MCF 10A (cell line): ENCODE measurements at regions not wholly inside any gene's neighbourhood (a gene's known extent, or its start where the extent isn't known, plus 50 kb on each side); places are given as distances from the start of the nearest gene placed in this dataset.

Experiments used
- BruUV-seq: library from RNA; stranded (reverse); fragments of 400-500 nt; replicated peaks from 2 replicates; lab custom pipeline; 2021; lab: Mats Ljungman, UMichigan
- CTCF ChIA-PET: fragments of 300-600 bp; sonication (Branson Sonifier 250); formaldehyde crosslinking; extraction: SDS; loops from one replicate; lab custom pipeline; 2021; ENCODE audit warnings: antibody characterized with exemption, inconsistent platforms; lab: Yijun Ruan, JAX
- POLR2A ChIA-PET: fragments of 300-600, 350-650 bp; sonication (Branson Sonifier 250); formaldehyde crosslinking; extraction: SDS; loops from one replicate; lab custom pipeline; 2020; ENCODE audit warnings: antibody characterized with exemption, inconsistent platforms; lab: Yijun Ruan, JAX
- DNase-seq: peaks from one replicate; pipeline ENCODE4 v3.0.0-alpha.2; 2018; ENCODE audit not compliant: unreplicated experiment
- H3K27ac Mint-ChIP-seq: one replicate; pipeline ENCODE4 v1.8.0; 2022; ENCODE audit warnings: mild to moderate bottlenecking, low read depth, mixed read lengths; ENCODE audit not compliant: unreplicated experiment
- H3K27me3 Mint-ChIP-seq: one replicate; pipeline ENCODE4 v1.8.0; 2022; ENCODE audit warnings: mixed read lengths; ENCODE audit not compliant: insufficient read depth, unreplicated experiment
- H3K36me3 Mint-ChIP-seq: one replicate; pipeline ENCODE4 v1.8.0; 2022; ENCODE audit warnings: mild to moderate bottlenecking, moderate library complexity, mixed read lengths; ENCODE audit not compliant: insufficient read depth, unreplicated experiment
- H3K4me1 Mint-ChIP-seq: one replicate; pipeline ENCODE4 v1.8.0; 2022; ENCODE audit warnings: mixed read lengths; ENCODE audit not compliant: insufficient read depth, unreplicated experiment
- H3K4me3 Mint-ChIP-seq: one replicate; pipeline ENCODE4 v1.8.0; 2022; ENCODE audit warnings: mild to moderate bottlenecking, moderate library complexity, mixed read lengths; ENCODE audit not compliant: unreplicated experiment
- H3K9me3 Mint-ChIP-seq: one replicate; pipeline ENCODE4 v1.8.0; 2022; ENCODE audit warnings: mixed read lengths; ENCODE audit not compliant: unreplicated experiment
- CTCF ChIP-seq: fragments of 200-600 bp; IDR thresholded peaks from one replicate; pipeline ENCODE4 v1.8.0; 2022; ENCODE audit warnings: antibody characterized with exemption, mild to moderate bottlenecking; ENCODE audit not compliant: unreplicated experiment
- intact Hi-C: fragments of 100-400 bp; cut with micrococcal nuclease; formaldehyde crosslinking; loops from 2 replicates; pipeline ENCODE4 v1.14.1; 2022

DNA sequence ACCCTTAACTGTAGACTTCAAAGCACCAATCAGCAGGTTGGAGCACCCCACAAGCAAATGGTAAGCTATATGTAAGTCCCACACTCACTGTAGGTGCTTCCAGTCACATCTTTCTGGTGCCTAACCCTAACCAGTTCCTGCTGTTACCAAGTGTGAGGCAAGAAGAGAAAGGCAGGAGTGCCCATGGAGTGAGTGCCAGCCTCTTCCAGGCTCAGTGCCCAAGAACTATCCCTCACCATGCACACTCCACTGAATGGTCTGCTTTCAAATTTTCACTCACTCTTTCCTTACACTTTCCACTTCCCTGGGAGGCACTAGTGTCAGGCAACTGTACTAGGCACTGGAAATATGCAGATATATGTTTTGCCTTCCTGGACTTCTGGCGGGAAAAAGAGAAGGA lies 62.2 kb upstream of the ZDHHC17 start:
- POLR2A ChIA-PET = no interaction called here
- no peak for TF ChIP-seq CTCF
- Mint-ChIP-seq H3K4me3 (no peak overlapping the region), H3K27me3 (no peaks in the 10 kb centered on the region), H3K36me3 (no peaks in the 10 kb centered on the region), H3K9me3 (no peaks in the 10 kb centered on the region), H3K27ac (no peak overlapping the region), H3K4me1 (peaks cover 7% of the 10 kb centered on the region)
- no TSS peak for BruUV-seq
- intact Hi-C loops = no loop called here
- DNase-seq = no peak
- CTCF ChIA-PET = interaction anchor here (0.8 kb wide), 1 partner anchor 13 kb away, joined by 3 read pairs; no protein-coding TSS in a partner anchor

DNA sequence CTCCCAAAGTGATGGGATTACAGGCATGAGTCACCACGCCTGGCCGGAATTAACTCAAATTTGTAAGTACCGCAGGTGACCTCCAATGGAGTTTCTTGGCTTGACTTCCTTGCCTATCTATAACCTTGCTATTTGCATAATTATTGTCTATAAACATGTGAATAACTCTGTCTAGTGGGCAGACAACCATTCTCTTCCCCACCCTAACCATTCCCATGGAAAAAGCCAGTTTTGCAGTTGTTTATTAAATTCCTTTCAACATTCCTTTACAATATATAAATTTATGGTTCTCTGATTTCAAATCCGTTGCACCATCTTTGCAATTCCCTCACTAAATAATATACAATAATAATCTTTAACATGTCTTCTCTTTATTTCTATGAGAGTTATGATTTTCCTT lies 61.0 kb upstream of the ZDHHC17 start:
- ChIA-PET CTCF (interaction anchor here (0.6 kb wide), 1 partner anchor 88 kb away, joined by 4 read pairs; no protein-coding TSS in a partner anchor), POLR2A (no interaction called here)
- Mint-ChIP-seq H3K27ac (no peak overlapping the region), H3K36me3 (no peaks in the 10 kb centered on the region), H3K4me1 (peaks cover 7% of the 10 kb centered on the region), H3K9me3 (no peaks in the 10 kb centered on the region), H3K4me3 (no peak overlapping the region), H3K27me3 (no peaks in the 10 kb centered on the region)
- no TSS peak for BruUV-seq
- no peak for TF ChIP-seq CTCF
- intact Hi-C loops = no loop called here
- no peak for DNase-seq

- POLR2A ChIA-PET = no interaction called here
- DNase-seq = no peak
- no peak overlapping the region for H3K27ac Mint-ChIP-seq
These were observed 59.2 kb upstream of the ZDHHC17 start for GRCh38 chr12:76704693-76705092.

DNA sequence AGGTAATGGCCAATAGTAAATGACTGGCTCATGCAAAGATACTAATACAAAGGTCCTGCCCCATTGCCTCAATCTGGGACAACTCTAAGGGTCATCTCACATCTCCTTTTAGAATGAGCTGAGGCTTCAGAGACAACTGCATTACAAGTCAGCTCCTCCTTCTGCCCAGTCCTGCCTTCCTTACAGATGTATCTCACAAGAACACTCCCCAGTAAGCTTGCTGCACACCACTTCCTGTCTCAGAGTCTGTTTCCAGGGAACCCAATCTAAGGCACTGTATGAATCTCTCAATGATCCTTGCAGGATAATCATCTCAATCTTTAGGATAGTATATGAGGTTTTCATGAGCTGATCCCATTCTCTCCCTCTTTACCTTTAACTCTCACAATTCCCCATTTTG lies 57.8 kb upstream of the ZDHHC17 start:
- no peak for DNase-seq
- intact Hi-C loops = no loop called here
- Mint-ChIP-seq H3K27me3 (no peaks in the 10 kb centered on the region), H3K4me3 (no peak overlapping the region), H3K4me1 (peaks cover 7% of the 10 kb centered on the region), H3K27ac (no peak overlapping the region), H3K36me3 (no peaks in the 10 kb centered on the region), H3K9me3 (no peaks in the 10 kb centered on the region)
- no TSS peak for BruUV-seq
- TF ChIP-seq CTCF = no peak
- CTCF ChIA-PET = interaction anchor here (0.8 kb wide), 1 partner anchor 11 kb away, joined by 3 read pairs; no protein-coding TSS in a partner anchor
- POLR2A ChIA-PET = no interaction called here

More at GRCh38 chr12:76704693-76705092, 59.2 kb upstream of the ZDHHC17 start:
- no peaks in the 10 kb centered on the region for H3K36me3 Mint-ChIP-seq
- H3K27me3 Mint-ChIP-seq = no peaks in the 10 kb centered on the region
- no peaks in the 10 kb centered on the region for H3K9me3 Mint-ChIP-seq
- CTCF ChIA-PET = no interaction called here
- BruUV-seq = no TSS peak
- peaks cover 7% of the 10 kb centered on the region for H3K4me1 Mint-ChIP-seq
- TF ChIP-seq CTCF = no peak
- intact Hi-C loops = no loop called here
- H3K4me3 Mint-ChIP-seq = no peak overlapping the region
